NCI-H1105 treated with DMSO at 0.1 percent for 48 hours (cell line): ENCODE measurements at regions not wholly inside any gene's neighbourhood (a gene's known extent, or its start where the extent isn't known, plus 50 kb on each side); places are given as distances from the start of the nearest gene placed in this dataset.
A peak's percentile ranks its signal among the peaks of the same experiment; 100 is the strongest.

Source experiments
- DNase-seq: peaks from one replicate; lab custom pipeline; 2025; lab: John Stamatoyannopoulos, UW

DNA sequence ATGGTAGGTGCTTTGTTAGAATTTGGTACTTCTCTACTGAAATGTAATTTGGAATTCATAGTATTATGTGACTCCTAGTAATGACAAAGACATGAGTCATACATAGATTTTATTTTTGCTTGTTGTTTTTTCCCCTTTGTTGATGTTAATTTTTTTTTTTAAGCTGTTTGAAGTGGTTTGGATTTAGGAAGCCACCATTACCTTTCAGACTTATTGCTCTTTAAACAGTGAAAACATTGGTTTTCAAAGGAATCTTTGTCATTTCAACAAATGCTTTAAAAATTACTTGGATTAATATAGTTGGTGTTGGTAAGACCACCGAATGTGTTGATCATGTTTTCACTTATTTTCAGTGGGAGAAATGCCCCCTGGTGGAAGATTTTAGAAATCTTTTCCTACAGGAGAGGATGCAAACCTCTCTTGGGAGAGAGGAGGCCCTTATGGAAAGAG, 170.1 kb upstream of the PITX1 start:
- peak; percentile 5 for DNase-seq

GRCh38 chr5:135203593-135204036, 169.6 kb upstream of the PITX1 start:
- peak; percentile 35 for DNase-seq

DNA sequence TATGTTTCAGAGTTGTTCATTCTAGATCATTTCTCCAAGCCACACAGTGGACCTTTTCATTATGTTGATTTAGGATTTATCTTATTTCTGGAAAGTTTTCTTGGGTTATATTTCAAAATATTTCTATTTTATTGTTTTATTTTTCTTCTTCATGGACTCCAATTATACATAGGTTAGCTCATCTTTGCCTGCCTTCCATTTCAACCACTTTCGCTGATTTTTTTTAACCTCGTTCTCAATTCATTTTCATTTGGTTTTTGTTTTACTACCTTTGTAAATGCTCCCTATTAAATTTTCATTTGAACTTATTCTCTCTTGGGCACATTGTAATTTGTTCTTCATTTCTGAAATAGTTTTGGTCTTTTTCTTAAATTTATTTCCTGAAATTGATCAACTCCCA, 169.0 kb upstream of the PITX1 start:
- DNase-seq = no peak

DNA sequence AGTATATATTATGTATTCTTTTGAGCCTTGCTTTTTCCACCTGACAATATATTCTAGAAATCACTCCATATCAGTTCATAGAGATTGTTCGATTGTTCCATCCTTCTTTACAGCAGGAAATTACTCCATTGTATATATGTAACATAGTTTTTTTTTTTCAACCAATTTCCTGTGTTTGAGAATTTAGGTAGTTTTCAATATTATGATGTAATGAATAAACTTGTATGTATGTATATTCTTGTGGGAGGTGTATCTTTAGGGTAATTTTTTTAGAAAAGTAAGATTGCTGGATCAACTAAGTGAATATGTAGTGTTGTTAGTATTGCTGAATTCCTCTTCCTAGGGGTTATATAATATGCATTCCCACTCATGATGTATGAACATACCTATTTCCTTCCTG, 165.9 kb upstream of the PITX1 start:
- no peak for DNase-seq

DNA sequence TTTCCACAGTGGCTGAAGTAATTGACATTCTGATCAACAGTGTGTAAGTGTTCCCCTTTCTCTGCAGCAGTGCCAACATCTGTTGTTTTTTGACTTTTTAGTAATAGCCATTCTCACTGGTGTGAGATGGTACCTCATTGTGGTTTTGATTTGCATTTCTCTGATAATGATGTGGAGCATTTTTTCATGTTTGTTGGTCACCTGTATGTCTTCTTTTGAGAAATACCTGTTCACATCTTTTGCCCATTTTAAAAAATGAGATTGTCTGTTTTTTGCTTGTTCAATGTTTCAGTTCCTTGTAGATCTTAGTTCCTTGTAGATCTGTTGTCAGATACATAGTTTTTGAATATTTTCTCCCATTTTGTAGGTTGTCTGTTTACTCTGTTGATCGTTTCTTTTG, 162.5 kb upstream of the PITX1 start:
- peak; percentile 23 for DNase-seq

GRCh38 chr5:135195270-135195608, 161.2 kb upstream of the PITX1 start:
- DNase-seq = no peak

GRCh38 chr5:135194573-135195269, 160.7 kb upstream of the PITX1 start:
- DNase-seq = no peak

DNA sequence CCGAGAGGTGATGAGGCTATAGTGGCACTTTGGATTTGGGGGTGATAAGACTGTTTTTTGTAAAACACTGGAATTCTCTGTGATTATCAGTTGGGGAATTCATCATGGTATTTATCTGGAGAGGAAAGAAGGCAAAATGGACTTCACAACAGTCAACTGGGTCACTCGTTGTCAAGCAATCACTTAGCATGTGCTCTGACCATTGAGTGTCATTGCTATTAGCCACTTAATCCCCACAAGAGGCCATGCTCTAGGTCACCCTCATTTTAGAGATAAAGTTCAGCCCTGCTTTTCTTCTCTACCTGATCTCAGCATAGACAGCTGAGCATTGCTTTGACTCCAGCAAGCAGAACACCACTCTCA, 160.1 kb upstream of the PITX1 start:
- no peak for DNase-seq

DNA sequence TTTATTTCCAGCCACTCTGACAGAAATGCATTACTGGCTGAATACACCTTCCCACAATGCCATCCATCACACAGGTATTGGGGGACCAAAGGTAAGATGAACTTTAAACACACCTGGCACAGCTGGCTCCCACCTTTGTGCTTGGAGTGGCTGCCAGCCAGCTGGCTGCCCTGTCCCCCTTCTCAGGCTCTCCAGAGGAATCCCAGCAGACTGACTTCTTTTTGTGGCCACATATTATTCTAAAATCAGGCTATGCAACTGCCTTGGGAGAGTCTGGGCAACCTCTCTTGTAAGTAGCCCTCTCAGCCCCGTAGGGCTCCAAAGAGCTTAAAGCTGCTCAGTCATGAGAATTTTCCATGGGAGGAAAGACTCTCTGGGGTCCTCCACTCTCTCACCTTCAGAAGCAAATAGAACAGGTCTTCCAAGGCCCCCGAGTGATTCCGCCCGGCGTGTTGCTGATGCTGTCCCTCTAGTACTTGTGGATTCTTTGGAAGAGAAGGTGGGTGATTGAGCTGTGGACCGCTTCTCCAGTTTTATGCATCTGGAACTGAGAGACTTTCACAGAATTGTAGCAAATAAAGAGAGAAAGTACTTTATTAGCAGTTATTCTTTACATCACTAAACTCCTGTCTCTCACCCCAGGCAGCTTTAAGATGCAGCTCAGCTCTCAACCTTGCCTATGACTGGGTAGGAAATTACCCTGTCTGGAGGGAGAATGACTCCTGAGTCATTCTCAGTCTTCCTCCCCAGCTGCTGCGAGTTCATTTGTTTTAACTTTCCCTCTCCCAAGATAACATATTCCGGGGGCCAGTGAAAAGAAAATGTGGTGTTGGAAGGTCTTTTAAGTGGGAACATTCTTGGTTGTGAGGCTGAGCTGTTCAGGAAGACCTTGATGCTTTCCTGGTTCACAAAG, 159.4 kb upstream of the PITX1 start:
- no peak for DNase-seq

DNA sequence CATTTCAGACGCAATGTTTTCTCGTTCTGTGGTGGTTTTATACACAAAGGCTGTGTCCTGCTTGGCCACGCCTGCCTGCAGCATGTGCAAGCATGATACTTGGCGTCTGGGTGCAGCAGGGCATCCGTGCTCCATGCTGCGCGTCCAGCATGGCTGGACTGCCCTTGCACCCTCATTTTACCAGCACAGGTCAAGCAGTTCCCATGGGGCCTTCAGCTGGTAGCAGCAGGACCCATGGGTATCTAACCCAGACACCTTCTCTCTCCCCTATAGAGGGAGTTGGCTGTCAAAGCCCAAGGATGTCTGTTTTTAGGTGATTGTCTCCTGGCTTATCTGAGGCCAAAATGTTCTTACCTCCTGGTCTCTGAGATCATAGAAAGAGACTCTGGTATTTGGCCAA, 158.3 kb upstream of the PITX1 start:
- no peak for DNase-seq

DNA sequence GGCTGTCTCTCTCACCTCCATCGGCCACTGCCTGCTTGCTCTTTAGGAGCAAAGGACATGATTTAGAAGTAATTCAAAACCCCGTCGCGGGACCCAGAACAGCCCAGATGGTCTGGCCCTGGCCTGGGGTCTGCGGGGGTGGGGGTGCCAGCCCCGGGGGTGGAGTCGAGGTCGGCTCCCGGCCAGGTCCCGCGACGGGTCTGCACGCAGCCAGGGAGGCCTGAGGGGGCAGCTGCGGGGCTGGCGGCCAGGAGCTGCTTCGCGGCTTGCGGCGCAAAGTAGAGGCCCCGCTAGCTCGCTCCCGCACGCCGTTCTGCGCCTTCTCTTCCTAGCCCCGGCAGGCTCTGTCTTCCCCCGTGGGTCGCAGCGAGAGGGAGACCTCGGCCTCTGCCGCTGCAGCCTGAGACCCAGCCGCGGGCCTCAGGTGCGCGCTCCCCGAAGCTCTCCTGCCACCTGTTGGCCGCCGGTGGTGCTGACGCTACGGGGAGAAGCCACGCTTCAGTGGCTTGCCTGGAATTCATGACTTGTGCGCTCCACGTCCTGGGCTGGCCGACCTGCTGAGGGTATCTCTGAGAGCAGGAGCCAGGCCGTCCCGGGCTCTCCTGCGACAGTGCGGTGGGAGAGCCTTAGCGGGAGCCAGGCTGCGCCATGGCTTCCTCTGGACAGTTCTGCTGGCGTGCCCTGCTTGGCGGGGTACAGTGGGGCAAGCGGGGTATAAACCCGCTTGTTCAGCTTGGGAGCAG, 157.2 kb upstream of the PITX1 start:
- peak; percentile 25 for DNase-seq

DNA sequence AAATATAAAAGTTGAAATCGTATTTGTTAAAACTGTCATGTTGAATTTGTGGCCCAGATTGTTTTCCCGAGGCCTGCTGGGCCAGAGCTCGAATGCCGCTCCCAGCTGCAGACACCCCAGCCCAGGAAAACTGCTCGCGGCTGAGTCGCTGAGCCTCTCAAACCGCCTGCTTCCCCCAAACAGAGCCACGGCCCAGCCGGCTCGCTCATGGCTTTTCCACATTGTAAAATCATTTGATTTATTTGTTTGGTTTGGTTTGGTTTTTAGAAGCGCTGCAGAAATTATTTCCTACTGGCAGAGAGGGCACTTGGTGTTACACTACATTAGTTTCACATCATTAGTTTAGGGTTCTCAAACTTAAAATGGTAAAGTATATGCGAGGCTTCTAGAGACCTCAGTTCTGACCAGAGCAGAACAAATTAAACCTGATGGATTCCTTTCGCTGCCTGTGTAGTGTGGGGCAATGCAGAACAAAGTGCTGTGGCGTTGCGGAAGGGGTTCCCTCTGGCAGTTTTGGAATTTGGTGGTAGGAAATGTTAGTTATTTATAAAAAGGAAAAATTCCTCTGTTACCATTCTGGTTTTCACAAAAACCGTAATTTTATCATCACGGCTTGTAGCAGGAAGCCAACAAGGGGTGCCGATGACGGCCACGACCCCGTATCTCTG, 156.5 kb upstream of the PITX1 start:
- no peak for DNase-seq

- DNase-seq = no peak
These were observed 155.0 kb upstream of the PITX1 start for GRCh38 chr5:135189024-135189423.

DNA sequence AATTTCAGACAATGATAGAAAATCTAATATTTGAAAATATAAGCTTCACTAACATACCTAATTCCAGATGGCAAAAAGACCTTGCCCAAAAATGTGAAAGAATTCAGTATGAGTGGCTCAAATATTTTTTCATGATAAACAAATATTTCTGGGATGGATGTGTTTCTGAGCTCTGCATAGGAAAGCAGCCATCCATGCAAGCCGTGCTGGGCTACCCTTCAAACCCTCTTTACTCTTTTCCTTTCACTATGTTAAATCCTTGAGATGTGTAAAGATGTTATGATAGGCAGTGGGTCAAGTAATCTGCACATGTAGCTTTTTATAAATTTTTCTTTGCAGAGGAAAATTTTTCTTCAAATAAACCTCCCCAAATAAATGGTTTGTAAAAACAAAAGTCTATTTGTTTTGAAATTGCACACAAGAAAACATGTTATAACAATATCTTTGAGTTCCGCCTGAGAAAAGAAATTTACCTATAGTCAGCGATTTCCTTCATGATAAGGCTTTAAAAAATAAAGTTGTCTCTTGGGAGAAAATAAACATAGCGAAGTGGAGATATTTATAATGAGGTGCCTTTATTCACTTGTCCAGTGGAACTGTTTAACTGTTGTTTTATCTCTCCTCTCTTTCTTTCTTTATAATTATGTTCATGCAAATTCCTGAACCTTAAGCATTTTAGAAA, 154.3 kb upstream of the PITX1 start:
- no peak for DNase-seq

DNA sequence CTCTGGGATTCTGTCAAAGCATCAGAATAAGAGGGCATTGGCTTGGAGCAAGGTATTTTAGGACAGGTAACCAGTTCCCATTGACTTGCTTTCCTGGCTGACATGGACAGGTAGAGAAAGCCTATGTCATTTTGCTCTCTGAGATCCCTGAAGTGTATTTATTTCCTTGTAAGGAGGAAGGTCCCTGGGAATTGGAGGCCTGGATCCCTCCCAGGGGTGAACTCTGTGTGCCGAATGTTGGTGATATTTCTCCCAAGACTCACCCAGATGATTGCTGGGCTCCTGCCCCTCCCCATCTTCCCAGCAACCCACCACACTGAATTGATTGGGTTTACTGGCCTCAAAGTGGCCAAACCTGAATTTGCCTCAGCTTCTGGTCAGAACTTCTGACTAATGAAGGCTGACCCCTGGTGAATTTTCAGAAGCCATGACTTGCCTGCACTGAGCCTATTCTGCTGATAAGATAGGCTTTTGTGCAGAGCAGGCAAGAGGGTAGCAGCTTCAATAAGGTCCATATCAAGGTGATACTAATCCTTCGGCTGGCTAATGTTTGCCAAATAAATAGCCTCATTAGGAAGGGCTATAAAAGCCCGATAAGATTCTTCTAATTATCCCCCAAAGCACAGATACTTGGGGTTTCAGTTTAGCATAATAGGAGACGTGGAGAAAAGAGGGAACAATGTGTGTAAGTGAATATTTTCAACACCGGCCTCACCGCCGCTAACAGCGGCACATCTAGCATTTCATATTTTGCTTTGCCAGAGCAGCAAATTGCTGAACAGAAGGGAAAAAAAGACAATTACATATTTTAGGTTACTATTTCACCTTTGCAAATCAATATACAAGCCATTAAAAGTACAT, 152.9 kb upstream of the PITX1 start:
- DNase-seq = no peak

DNA sequence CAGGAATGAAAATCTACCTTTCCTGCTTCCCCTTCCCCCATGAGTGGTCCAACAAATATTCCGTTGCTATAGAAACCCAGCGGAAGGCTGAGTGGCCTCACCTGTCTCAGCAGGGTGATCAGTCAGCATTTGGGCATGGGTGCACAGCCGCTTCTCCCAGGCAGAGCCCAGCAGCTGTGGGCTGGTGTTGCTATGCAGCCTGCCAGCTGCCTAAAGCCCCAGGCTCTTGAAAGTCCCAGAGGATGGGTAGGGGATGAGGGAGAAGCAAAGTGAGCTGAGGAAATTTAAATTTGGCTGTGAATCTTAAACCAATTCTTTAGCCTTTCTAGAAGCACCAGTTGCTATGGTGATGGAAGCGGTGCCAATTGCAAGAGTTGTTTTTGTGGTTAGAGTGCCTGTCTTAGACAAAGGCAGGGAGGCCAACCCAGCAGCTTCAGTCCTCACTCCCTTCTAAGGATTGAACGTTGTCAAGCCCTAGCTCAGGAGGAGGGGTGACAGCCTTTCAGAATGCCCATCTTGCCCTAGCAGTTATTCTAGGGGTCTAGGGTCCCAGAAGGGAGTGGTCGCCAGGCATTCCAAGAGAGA, 151.5 kb upstream of the PITX1 start:
- peak; percentile 24 for DNase-seq

GRCh38 chr5:135184646-135185045, 150.6 kb upstream of the PITX1 start:
- DNase-seq = no peak

GRCh38 chr5:135183464-135183863, 149.4 kb upstream of the PITX1 start:
- no peak for DNase-seq

- no peak for DNase-seq
These were observed 148.6 kb upstream of the PITX1 start for GRCh38 chr5:135182675-135183074.

GRCh38 chr5:135181653-135182052, 147.6 kb upstream of the PITX1 start:
- DNase-seq = no peak
